Upper lobe of left lung (tissue), 6 donors: ENCODE measurements at regions not wholly inside any gene's neighbourhood (a gene's known extent, or its start where the extent isn't known, plus 50 kb on each side); places are given as distances from the start of the nearest gene placed in this dataset.

Source experiments
- ATAC-seq, 2 donors: fragments of 200-7000 bp; cut with Tn5 transposase; one replicate each; pipeline ENCODE4 v1.9.1; 2022; ENCODE audit warnings: mild to moderate bottlenecking in 2 of 2, moderate library complexity in 2 of 2; ENCODE audit not compliant: low FRiP score in 2 of 2
- DNase-seq, 2 donors: peaks; one replicate each; pipeline ENCODE4 v3.0.0-alpha.2; 2019 to 2020
- H3K27ac ChIP-seq, 4 donors: fragments of 200-600 bp; sonication (generic); one replicate each; pipeline ENCODE4 v1.5.1; 2016 to 2019
- H3K27me3 ChIP-seq, 4 donors: fragments of 200-600 bp; sonication (generic); one replicate each; pipeline ENCODE4 v1.5.1; 2017 to 2019
- H3K36me3 ChIP-seq, 4 donors: fragments of 200-600 bp; sonication (generic); one replicate each; pipeline ENCODE4 v1.5.1; 2016 to 2019
- H3K4me1 ChIP-seq, 4 donors: fragments of 200-600 bp; sonication (generic); one replicate each; pipeline ENCODE4 v1.5.1; 2018 to 2019
- H3K4me3 ChIP-seq, 4 donors: fragments of 200-600 bp; sonication (generic); one replicate each; pipeline ENCODE4 v1.5.1; 2017 to 2019; ENCODE audit warnings: mild to moderate bottlenecking in 2 of 4, moderate library complexity in 1 of 4
- H3K9me3 ChIP-seq, 4 donors: fragments of 200-600 bp; sonication (generic); one replicate each; pipeline ENCODE4 v1.5.1; 2018 to 2019
- EP300 ChIP-seq, 4 donors: sonication (generic); formaldehyde crosslinking; IDR thresholded peaks; one replicate each; pipeline ENCODE4 v1.5.1; 2017; ENCODE audit warnings: antibody characterized with exemption in 4 of 4, control low read depth in 2 of 4
- POLR2A ChIP-seq, 4 donors: fragments of 450-650 bp; IDR thresholded peaks; one replicate each; pipeline ENCODE4 v1.5.1; 2016 to 2017; ENCODE audit warnings: antibody characterized with exemption in 4 of 4, mild to moderate bottlenecking in 2 of 4
- POLR2AphosphoS5 ChIP-seq, 2 donors: sonication (generic); formaldehyde crosslinking; IDR thresholded peaks; one replicate each; pipeline ENCODE4 v1.5.1; 2017; ENCODE audit warnings: antibody characterized with exemption in 2 of 2
- WGBS, 2 donors: methylation state at CpG; one replicate each; pipeline ENCODE4 v1.1.5; 2017 to 2018; 5-methylcytosine and 5-hydroxymethylcytosine counted together
- TF ChIP-seq, protein P1 (sequence below), 6 experiments: fragments of 450-650 bp in 4 of 6; fragments of 200-600 bp in 2 of 6; sonication (generic) in 2 of 6; IDR thresholded peaks; one replicate each; pipeline ENCODE4 v1.5.1; 2016 to 2019; ENCODE audit warnings: antibody characterized with exemption in 6 of 6
- donor health status: DM: no; HTN: no; CAD: no; lungs with moderate emphysema.
- donor health status: DM: no; HTN: yes; CAD: no; lungs with severe emphysema.

DNA sequence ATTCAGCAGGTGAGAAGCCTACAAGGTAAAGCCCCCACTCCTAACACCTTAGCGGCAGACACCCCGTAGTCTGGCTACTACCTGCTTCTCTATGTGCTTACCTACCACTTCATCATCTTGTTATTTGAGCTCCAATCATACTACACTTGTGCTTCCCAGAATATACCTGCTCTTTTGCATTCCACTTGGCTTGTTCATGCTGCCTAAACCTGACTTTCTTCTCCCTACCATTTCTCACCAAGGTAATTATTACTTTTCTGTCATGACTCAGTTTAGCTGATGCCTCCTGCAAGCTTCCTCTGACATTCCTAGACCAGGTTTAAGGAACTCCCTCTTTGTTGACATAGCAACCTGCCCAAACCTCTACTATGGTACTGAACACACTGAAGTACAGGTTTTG lies 495.6 kb upstream of the C1orf87 start:
- Histone ChIP-seq H3K4me1 (peaks cover 8 to 15% (median 10%) of the 10 kb centered on the region in 4 donors), H3K36me3 (no peaks in the 10 kb centered on the region), H3K4me3 (no peak overlapping the region), H3K27me3 (no peaks in the 10 kb centered on the region), H3K27ac (no peak overlapping the region), H3K9me3 (no peaks in the 10 kb centered on the region)
- WGBS, 2 donors = 73 to 77% methylated on average over 2 of the region's 2 CpGs
- ATAC-seq (peak; percentile 26 to 49), DNase-seq (peak in 1 of 2 donors; percentile 35)
- TF ChIP-seq EP300 (IDR thresholded peaks at IDR 0.05) = peak in 1 of 4 donors; percentile 63
- no peak for TF ChIP-seq POLR2AphosphoS5 (IDR thresholded peaks at IDR 0.05)
- TF ChIP-seq POLR2A (IDR thresholded peaks at IDR 0.05) = no peak
- TF ChIP-seq, protein P1, sequence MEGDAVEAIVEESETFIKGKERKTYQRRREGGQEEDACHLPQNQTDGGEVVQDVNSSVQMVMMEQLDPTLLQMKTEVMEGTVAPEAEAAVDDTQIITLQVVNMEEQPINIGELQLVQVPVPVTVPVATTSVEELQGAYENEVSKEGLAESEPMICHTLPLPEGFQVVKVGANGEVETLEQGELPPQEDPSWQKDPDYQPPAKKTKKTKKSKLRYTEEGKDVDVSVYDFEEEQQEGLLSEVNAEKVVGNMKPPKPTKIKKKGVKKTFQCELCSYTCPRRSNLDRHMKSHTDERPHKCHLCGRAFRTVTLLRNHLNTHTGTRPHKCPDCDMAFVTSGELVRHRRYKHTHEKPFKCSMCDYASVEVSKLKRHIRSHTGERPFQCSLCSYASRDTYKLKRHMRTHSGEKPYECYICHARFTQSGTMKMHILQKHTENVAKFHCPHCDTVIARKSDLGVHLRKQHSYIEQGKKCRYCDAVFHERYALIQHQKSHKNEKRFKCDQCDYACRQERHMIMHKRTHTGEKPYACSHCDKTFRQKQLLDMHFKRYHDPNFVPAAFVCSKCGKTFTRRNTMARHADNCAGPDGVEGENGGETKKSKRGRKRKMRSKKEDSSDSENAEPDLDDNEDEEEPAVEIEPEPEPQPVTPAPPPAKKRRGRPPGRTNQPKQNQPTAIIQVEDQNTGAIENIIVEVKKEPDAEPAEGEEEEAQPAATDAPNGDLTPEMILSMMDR (IDR thresholded peaks at IDR 0.05) = no peak

DNA sequence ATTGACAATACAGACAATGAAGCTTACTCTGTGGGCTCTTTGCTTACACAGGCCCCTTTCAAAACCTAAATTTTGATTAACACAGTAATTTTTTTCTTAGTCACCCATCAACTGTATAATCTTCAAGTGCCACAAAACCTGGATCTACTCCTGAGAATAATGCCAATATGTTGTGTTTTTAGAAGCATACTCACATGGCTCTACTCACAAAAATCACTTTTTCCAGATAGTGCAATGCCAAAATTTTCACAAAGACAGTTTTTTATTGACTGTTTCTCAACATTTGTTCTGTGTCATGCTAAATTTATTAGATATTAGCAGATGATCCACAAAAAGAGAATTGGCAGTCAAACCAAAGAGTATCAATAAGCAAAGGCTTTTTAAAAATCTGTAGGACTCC lies 493.7 kb upstream of the C1orf87 start:
- ATAC-seq (no peak), DNase-seq (no peak)
- no peak overlapping the region for H3K27ac ChIP-seq
- no peaks in the 10 kb centered on the region for H3K27me3 ChIP-seq
- H3K4me3 ChIP-seq = no peak overlapping the region
- H3K4me1 ChIP-seq = no peaks in the 10 kb centered on the region
- TF ChIP-seq POLR2AphosphoS5 (IDR thresholded peaks at IDR 0.05) (no peak), EP300 (IDR thresholded peaks at IDR 0.05) (no peak), POLR2A (IDR thresholded peaks at IDR 0.05) (no peak)
- TF ChIP-seq, protein P1 (IDR thresholded peaks at IDR 0.05) = no peak
- H3K9me3 ChIP-seq = no peaks in the 10 kb centered on the region
- H3K36me3 ChIP-seq = no peaks in the 10 kb centered on the region

DNA sequence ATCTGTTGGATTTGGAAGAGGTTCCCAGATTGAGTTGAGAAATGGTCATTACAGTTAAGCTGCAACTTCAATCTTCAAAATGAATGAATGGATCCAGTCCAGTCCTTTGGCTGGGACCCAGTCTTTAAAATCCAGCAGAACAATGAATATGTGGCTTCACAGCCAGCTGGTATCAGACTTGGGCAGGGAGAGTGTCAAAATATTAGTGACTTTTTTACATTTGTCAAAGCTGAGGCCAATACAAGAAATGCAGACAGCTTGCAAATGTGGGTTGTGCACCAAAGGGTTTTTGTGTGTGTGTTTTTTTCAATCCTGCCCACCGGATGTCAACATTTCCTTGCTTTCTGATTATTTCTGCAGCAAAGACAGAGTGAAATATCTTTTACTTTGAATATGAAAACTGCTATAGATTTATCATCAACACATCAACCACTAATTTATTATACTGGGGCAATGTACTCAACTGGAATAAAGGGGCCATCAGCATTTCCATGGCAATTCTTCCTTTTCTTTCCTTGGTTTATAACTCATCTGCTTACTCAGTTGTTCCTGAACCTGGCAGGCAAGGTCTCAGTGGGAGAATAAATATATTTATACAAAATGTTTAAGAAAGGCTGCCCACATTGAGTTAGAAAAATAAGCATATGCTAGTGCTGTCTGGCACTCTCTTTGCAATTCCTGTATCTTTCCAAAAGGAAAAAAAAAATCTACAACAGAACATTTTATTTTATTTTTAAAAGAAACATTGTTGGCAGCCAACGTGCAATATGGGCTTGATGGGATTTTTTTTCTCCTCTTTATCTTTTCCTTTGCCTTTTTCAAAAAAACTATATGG lies 491.6 kb upstream of the C1orf87 start:
- DNase-seq = no peak
- no peak for ATAC-seq
- 33 to 41% methylated on average over 2 of the region's 2 CpGs for WGBS, 2 donors

GRCh38 chr1:60563777-60564535 lies 490.4 kb upstream of the C1orf87 start:
- DNase-seq (no peak), ATAC-seq (no peak)
- no peak overlapping the region for H3K4me3 ChIP-seq
- no peaks in the 10 kb centered on the region for H3K4me1 ChIP-seq
- no peak overlapping the region for H3K27ac ChIP-seq
- H3K36me3 ChIP-seq = no peaks in the 10 kb centered on the region
- H3K27me3 ChIP-seq = no peaks in the 10 kb centered on the region
- 83 to 88% methylated on average over 4 of the region's 4 CpGs for WGBS, 2 donors
- TF ChIP-seq POLR2A (IDR thresholded peaks at IDR 0.05) (no peak), EP300 (IDR thresholded peaks at IDR 0.05) (no peak), POLR2AphosphoS5 (IDR thresholded peaks at IDR 0.05) (no peak)
- TF ChIP-seq, protein P1 (IDR thresholded peaks at IDR 0.05) = no peak
- H3K9me3 ChIP-seq = no peaks in the 10 kb centered on the region

More for the DNA sequence above, 491.6 kb upstream of the C1orf87 start:
- H3K4me1 ChIP-seq = no peaks in the 10 kb centered on the region
- TF ChIP-seq, protein P1 (IDR thresholded peaks at IDR 0.05) = no peak
- TF ChIP-seq EP300 (IDR thresholded peaks at IDR 0.05) = no peak
- TF ChIP-seq POLR2A (IDR thresholded peaks at IDR 0.05) = no peak
- no peak for TF ChIP-seq POLR2AphosphoS5 (IDR thresholded peaks at IDR 0.05)
- H3K4me3 ChIP-seq = no peak overlapping the region
- H3K27ac ChIP-seq = no peak overlapping the region
- no peaks in the 10 kb centered on the region for H3K36me3 ChIP-seq
- no peaks in the 10 kb centered on the region for H3K27me3 ChIP-seq
- no peaks in the 10 kb centered on the region for H3K9me3 ChIP-seq
